ENCODE measurements at regions not wholly inside any gene's neighbourhood (a gene's known extent, or its start where the extent isn't known, plus 50 kb on each side); places are given as distances from the start of the nearest gene placed in this dataset.

GRCh38 chr16:85974428-85975375 lies 75.7 kb downstream of the IRF8 start (continued):
- TF ChIP-seq, protein P1, sequence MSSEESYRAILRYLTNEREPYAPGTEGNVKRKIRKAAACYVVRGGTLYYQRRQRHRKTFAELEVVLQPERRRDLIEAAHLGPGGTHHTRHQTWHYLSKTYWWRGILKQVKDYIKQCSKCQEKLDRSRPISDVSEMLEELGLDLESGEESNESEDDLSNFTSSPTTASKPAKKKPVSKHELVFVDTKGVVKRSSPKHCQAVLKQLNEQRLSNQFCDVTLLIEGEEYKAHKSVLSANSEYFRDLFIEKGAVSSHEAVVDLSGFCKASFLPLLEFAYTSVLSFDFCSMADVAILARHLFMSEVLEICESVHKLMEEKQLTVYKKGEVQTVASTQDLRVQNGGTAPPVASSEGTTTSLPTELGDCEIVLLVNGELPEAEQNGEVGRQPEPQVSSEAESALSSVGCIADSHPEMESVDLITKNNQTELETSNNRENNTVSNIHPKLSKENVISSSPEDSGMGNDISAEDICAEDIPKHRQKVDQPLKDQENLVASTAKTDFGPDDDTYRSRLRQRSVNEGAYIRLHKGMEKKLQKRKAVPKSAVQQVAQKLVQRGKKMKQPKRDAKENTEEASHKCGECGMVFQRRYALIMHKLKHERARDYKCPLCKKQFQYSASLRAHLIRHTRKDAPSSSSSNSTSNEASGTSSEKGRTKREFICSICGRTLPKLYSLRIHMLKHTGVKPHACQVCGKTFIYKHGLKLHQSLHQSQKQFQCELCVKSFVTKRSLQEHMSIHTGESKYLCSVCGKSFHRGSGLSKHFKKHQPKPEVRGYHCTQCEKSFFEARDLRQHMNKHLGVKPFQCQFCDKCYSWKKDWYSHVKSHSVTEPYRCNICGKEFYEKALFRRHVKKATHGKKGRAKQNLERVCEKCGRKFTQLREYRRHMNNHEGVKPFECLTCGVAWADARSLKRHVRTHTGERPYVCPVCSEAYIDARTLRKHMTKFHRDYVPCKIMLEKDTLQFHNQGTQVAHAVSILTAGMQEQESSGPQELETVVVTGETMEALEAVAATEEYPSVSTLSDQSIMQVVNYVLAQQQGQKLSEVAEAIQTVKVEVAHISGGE (CRISPR knock-in tag; IDR thresholded peaks at IDR 0.05), result no peak

GRCh38 chr16:85975451-85975981 lies 76.6 kb downstream of the IRF8 start:
- Histone ChIP-seq H3K9me3 (replicated peaks; ENCODE audit: control insufficient read depth, insufficient read depth, low read length) (no peaks in the 10 kb centered on the region; the same call in 2 of the 3 replicates), H3K4me3 (no peak overlapping the region), H2AFZ (ENCODE audit: control insufficient read depth, low read depth, low read length) (no peak overlapping the region), H3K4me1 (ENCODE audit: control insufficient read depth, insufficient read depth, low read length) (no peaks in the 10 kb centered on the region; the same call in 1 of the 2 replicates), H3K9ac (ENCODE audit: control insufficient read depth, insufficient read depth, low read length) (no peak overlapping the region), H3K27ac (ENCODE audit: control insufficient read depth, insufficient read depth) (no peak overlapping the region), H4K20me1 (ENCODE audit: control insufficient read depth, insufficient read depth) (no peaks in the 10 kb centered on the region), H3K4me2 (ENCODE audit: control insufficient read depth, insufficient read depth) (no peak overlapping the region), H3K79me2 (ENCODE audit: control insufficient read depth, insufficient read depth, low read length) (no peaks in the 10 kb centered on the region), H3K36me3 (ENCODE audit: control insufficient read depth in 2 of 2, insufficient read depth in 2 of 2, low read length in 1 of 2) (no peaks in the 10 kb centered on the region), H3K27me3 (replicated peaks in 1 of 2; ENCODE audit: control insufficient read depth in 2 of 2, insufficient read depth in 2 of 2, low read length in 1 of 2) (no peaks in the 10 kb centered on the region)
- intact Hi-C loops (cut with micrococcal nuclease; ENCODE audit: unreplicated experiment) (loop anchor here (5.0 kb wide), 1 partner anchor 42 kb away; no protein-coding TSS in a partner anchor), in situ Hi-C loops (cut with MboI) (no loop called here)
- DNase-seq (ENCODE audit: low read depth, low spot score) (no peak), FAIRE-seq (no peak), ATAC-seq (no peak)
- RAD21 ChIA-PET (ENCODE audit: unreplicated experiment), result interaction anchor here (0.8 to 1.2 kb wide), 2 partner anchors 20 to 77 kb away, joined by 3 to 4 read pairs; partner anchors contain the start of gene IRF8
- CTCF ChIA-PET, result interaction anchor here (1.0 to 6.9 kb wide), 3 partner anchors 9 to 156 kb away, joined by 3 to 60 read pairs (median 3); no protein-coding TSS in a partner anchor
- TF ChIP-seq NRF1 (conservative IDR thresholded peaks at IDR 0.05; ENCODE audit: low read depth, low read length) (no peak), EGR1 (IDR thresholded peaks at IDR 0.05; ENCODE audit: borderline replicate concordance in 1 of 2, low read depth in 2 of 2, low read length in 2 of 2) (no peak), MEF2B (IDR thresholded peaks at IDR 0.05; ENCODE audit: partially characterized antibody, poor library complexity, severe bottlenecking) (no peak), POU2F2 (IDR thresholded peaks at IDR 0.05; ENCODE audit: borderline replicate concordance, low read depth, low read length) (no peak), EED (IDR thresholded peaks at IDR 0.05; ENCODE audit: low read depth) (no peak), ZNF24 (IDR thresholded peaks at IDR 0.05) (no peak), MYC (IDR thresholded peaks at IDR 0.05; ENCODE audit: insufficient read depth, insufficient read length, insufficient replicate concordance, low read length, severe bottlenecking) (no peak), HCFC1 (IDR thresholded peaks at IDR 0.05; ENCODE audit: low read length) (no peak), ZNF384 (IDR thresholded peaks at IDR 0.05; ENCODE audit: borderline replicate concordance, low read depth, low read length) (no peak), NFIC (IDR thresholded peaks at IDR 0.05; ENCODE audit: low read depth, low read length) (no peak), CREM (IDR thresholded peaks at IDR 0.05; ENCODE audit: low read depth) (no peak), SIN3A (IDR thresholded peaks at IDR 0.05; ENCODE audit: low read depth, low read length) (no peak), RB1 (IDR thresholded peaks at IDR 0.05; ENCODE audit: borderline replicate concordance) (no peak), BCL11A (IDR thresholded peaks at IDR 0.05; ENCODE audit: low read depth, low read length) (no peak), KDM1A (IDR thresholded peaks at IDR 0.05; ENCODE audit: borderline replicate concordance) (no peak), SUZ12 (IDR thresholded peaks at IDR 0.05; ENCODE audit: unreplicated experiment) (no peak), DPF2 (IDR thresholded peaks at IDR 0.05) (no peak)
- BruUV-seq (replicated peaks), result no TSS peak
- POLR2A ChIA-PET, result interaction anchor here (0.6 to 1.2 kb wide), 2 partner anchors 34 to 47 kb away, joined by 4 read pairs; no protein-coding TSS in a partner anchor
- WGBS (ENCODE audit: insufficient coverage, insufficient replicate concordance, low lambda C conversion rate, missing lambda C conversion rate), result 59% methylated on average over 7 of the region's 7 CpGs
- SMC1A ChIA-PET (ENCODE audit: uncharacterized antibody, unreplicated experiment), result interaction anchor here (1.0 to 1.7 kb wide), 5 partner anchors 12 to 154 kb away, joined by 3 to 7 read pairs (median 4); no protein-coding TSS in a partner anchor

Data from GM12878 (cell line).